Omental fat pad (tissue), 3 donors: ENCODE measurements at regions not wholly inside any gene's neighbourhood (a gene's known extent, or its start where the extent isn't known, plus 50 kb on each side); places are given as distances from the start of the nearest gene placed in this dataset.

ENCODE experiments used
- ATAC-seq: fragments of 150-250 bp; one replicate; pipeline ENCODE4 v1.9.1; 2016; ENCODE audit warnings: mild to moderate bottlenecking, moderate library complexity; ENCODE audit not compliant: low FRiP score
- DNase-seq: peaks from one replicate; pipeline ENCODE4 v3.0.0-alpha.2; 2019; ENCODE audit warnings: low spot score
- CTCF ChIP-seq, 3 donors: fragments of 450-650 bp; IDR thresholded peaks; one replicate each; pipeline ENCODE4 v1.5.1; 2016 to 2017; ENCODE audit warnings: antibody characterized with exemption in 3 of 3, mild to moderate bottlenecking in 3 of 3, moderate library complexity in 2 of 3

DNA sequence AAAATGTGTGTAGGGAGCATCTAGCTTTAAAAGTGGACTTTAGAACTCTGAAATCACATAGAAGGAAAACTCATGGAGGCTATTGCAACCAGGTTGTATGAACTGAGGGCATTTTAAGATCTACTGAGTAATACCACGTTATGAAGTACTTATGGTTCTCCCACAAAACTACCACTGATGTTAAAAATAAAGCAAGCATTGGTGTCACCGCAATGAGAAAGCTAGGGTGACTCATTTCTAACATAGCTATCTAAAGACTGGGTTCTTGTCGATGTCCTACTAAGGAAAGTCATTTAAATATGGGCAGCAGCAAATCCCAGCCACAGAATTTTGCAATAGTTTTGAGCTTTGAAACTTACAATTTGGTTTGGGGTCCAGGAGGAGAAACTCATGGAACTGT lies 584.8 kb downstream of the DIPK2A start:
- no peak for ATAC-seq
- TF ChIP-seq CTCF (IDR thresholded peaks at IDR 0.05): no peak
- no peak for DNase-seq

- no peak for DNase-seq
- no peak for TF ChIP-seq CTCF (IDR thresholded peaks at IDR 0.05)
- ATAC-seq: no peak
Observed at GRCh38 chr3:144557515-144557914, 585.9 kb downstream of the DIPK2A start.

- TF ChIP-seq CTCF (IDR thresholded peaks at IDR 0.05): no peak
- DNase-seq (no peak), ATAC-seq (no peak)
Observed at GRCh38 chr3:144564011-144564410, 592.4 kb downstream of the DIPK2A start.

- no peak for TF ChIP-seq CTCF (IDR thresholded peaks at IDR 0.05)
- ATAC-seq (no peak), DNase-seq (no peak)
Observed at GRCh38 chr3:144566320-144566719, 594.7 kb downstream of the DIPK2A start.

- DNase-seq (no peak), ATAC-seq (no peak)
- no peak for TF ChIP-seq CTCF (IDR thresholded peaks at IDR 0.05)
Observed at GRCh38 chr3:144569651-144570050, 598.0 kb downstream of the DIPK2A start.

- ATAC-seq (no peak), DNase-seq (no peak)
- TF ChIP-seq CTCF (IDR thresholded peaks at IDR 0.05): no peak
Observed at GRCh38 chr3:144583871-144584270, 612.2 kb downstream of the DIPK2A start.

DNA sequence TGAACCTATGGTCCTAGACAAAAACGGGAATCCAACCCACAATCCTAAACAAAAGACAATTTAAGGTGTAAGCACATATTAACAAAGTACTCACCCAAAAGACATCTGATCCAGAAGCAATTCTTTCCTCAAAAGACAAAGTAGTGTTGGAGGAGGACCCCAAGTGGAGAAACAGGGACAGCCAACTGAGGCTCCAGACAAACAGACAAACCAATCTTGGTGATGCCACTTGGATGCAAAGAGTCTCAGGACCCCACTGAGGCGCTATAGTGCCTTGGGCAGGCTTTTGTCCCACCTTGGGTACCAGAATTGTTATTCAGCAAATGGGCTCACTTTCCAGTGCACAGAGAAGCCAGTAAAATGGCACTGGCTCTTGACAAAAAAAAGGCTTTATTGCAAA lies 613.8 kb downstream of the DIPK2A start:
- TF ChIP-seq CTCF (IDR thresholded peaks at IDR 0.05): no peak
- no peak for ATAC-seq

More for the DNA sequence above, 613.8 kb downstream of the DIPK2A start:
- no peak for DNase-seq
